Fibroblast of villous mesenchyme (primary cell): ENCODE measurements at regions not wholly inside any gene's neighbourhood (a gene's known extent, or its start where the extent isn't known, plus 50 kb on each side); places are given as distances from the start of the nearest gene placed in this dataset.

Experiments
- DNase-seq: peaks from one replicate; pipeline ENCODE4 v3.0.0-alpha.2; 2010; ENCODE audit warnings: low read depth
- H3K4me3 ChIP-seq: 2 replicates; pipeline ENCODE4 v1.5.1; 2011; ENCODE audit warnings: low read depth, mild to moderate bottlenecking, low read length
- TF ChIP-seq, protein P1 (sequence below): IDR thresholded peaks from 2 replicates; pipeline ENCODE4 v1.5.1; 2012; ENCODE audit warnings: low read depth, mild to moderate bottlenecking, low read length; ENCODE audit not compliant: insufficient read depth

DNA sequence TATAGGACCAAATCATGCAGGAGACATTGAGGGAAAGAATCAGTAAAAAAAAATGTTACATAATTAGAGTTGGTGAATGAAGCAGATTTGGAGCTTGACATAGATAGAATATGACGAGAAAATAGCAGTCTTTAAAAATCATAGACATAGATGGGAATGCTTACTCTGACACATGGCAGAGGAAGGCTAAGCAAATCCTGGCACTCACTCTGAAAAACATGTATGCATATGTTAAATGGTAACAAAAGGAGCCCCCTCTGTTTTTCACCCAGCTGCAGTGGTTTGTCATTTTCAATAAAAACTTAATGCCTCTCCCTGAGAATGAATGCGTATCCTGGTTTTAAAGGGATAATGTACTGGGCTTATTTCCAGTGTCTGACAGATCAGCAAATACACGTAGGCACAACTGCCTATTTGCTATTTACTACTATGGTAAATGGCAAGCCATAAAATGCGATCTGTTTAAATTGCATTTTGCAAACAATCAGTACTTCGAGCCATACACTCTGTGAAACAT is 561.2 kb upstream of the SEL1L start:
- no peak for DNase-seq
- no peak overlapping the region for H3K4me3 ChIP-seq
- TF ChIP-seq, protein P1, sequence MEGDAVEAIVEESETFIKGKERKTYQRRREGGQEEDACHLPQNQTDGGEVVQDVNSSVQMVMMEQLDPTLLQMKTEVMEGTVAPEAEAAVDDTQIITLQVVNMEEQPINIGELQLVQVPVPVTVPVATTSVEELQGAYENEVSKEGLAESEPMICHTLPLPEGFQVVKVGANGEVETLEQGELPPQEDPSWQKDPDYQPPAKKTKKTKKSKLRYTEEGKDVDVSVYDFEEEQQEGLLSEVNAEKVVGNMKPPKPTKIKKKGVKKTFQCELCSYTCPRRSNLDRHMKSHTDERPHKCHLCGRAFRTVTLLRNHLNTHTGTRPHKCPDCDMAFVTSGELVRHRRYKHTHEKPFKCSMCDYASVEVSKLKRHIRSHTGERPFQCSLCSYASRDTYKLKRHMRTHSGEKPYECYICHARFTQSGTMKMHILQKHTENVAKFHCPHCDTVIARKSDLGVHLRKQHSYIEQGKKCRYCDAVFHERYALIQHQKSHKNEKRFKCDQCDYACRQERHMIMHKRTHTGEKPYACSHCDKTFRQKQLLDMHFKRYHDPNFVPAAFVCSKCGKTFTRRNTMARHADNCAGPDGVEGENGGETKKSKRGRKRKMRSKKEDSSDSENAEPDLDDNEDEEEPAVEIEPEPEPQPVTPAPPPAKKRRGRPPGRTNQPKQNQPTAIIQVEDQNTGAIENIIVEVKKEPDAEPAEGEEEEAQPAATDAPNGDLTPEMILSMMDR: no peak

DNA sequence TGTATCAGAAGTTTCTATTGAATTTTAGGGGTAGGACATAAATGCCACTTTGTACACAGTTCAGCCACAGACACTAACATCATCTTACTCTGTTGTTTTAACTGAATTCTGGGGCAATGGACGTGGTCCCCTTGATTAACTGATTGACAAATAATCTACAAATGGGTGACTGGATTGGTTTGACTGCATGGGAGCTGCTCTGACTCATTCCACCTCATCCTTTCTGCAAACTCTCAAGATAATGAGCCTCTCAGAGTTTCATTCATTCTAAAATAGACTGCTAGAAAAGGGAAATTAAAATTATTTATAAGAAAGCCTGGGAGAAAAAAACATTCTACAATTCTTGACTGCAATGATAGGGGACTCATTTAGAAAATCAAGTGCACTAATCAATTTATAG is 570.4 kb upstream of the SEL1L start:
- no peak overlapping the region for H3K4me3 ChIP-seq
- no peak for DNase-seq
- TF ChIP-seq, protein P1: no peak

DNA sequence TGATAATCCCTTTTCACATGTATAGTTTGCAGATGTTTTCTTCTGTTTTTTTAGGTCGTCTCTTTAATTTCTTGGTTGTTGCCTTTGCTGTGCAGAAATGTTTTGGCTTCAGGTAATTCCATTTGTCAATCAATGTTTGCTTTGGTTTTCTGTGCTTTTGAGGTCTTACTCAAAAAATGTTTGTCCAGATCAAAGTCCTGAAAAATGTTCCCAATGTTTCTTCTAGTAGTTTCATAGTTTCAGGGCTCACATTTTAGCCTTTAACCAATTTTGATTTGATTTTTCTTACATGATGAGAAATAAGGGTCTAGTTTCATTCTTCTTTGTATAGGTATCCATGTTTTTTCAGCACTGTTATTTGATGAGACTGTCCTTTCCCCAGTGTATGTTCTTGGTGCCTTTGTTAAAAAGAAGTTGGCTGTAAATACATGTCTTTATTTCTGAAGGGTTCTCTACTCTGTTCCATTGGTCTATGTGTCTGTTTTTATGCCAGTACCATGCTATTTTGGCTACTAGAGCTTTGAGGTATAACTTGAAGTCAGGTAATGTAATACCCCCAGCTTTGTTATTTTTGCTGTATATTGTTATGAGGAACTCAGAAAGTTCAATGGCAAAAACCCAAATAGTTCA is 578.7 kb upstream of the SEL1L start:
- TF ChIP-seq, protein P1: no peak
- no peak for DNase-seq
- H3K4me3 ChIP-seq: no peak overlapping the region

DNA sequence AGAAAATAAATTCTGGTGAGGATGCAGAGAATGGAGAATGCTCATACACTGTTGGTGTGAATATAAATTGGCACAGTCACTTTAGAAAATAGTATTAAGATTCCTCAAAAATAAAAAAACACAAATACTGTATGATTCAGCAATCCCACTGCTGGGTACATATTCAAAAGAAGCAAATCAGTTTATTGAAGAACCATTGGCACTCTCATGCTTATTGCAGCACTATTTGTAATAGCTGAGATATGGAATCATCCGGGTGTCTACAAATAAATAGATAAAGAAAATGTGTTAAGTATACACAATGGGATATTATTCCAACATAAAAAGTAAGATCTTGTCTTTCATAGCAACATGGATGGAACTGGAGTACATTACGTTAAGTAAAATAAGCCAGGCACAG is 579.4 kb upstream of the SEL1L start:
- TF ChIP-seq, protein P1: no peak
- no peak overlapping the region for H3K4me3 ChIP-seq
- no peak for DNase-seq

DNA sequence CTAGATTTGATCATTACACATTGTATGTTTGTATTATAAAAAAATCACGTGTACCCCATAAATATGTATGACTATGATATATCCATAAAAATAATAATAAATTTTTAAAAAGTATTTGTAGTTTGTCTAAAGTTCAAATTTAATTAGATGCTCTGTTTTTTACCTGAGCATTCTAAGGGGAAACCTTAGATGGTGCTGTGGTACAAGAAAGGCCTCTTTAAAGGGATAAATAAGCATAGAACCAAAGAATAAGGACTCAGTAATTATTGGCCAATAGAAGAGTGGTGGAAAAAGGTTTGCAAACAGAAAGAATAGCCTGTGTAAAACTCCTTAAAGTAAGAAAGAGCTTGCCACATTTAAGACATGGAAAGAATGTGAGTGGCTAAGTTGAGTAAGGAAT is 580.1 kb upstream of the SEL1L start:
- TF ChIP-seq, protein P1: no peak
- H3K4me3 ChIP-seq: no peak overlapping the region
- DNase-seq: no peak

DNA sequence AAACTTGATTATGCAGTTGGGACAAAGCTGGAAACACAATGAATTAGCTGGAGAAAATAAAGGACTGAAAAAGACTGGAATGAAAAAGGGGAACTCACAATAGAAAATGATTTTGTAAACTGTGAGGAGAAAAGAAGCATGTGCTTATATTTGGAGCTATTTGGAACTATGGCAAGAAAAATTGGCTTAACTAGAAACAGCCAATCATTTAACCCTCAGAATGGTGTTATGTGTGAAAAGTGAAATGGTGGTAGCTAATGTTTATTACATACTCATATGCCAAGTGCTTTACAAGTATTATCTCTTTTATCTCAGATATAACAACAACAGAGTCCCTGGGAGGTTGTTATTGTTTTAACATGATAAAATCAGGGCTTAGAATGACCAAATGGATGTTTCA is 583.1 kb upstream of the SEL1L start:
- H3K4me3 ChIP-seq: no peak overlapping the region
- no peak for DNase-seq
- TF ChIP-seq, protein P1: no peak

DNA sequence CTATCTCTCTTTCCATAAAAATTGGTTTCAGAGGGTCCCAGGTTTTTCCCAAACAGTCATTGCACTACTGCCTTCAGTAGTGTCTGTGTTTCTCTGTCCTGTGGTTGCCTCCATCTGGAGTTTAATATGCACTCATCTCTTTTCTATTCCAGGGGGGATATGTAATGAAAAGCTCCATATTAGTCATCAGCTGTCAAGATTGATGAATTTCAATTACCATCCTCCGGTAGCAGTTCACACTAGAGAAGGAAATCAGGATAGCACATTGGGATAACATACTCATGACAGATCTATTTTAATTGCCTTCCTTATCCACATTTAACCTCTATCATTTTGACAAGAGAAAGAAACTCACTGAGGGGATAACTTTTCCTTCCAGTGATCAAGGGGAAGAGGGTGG is 589.0 kb upstream of the SEL1L start:
- TF ChIP-seq, protein P1: no peak
- DNase-seq: no peak
- H3K4me3 ChIP-seq: no peak overlapping the region
